Upper lobe of right lung (tissue), 1 donor: ENCODE measurements at regions not wholly inside any gene's neighbourhood (a gene's known extent, or its start where the extent isn't known, plus 50 kb on each side); places are given as distances from the start of the nearest gene placed in this dataset.

Experiments used
- ATAC-seq: fragments of 200-7000 bp; cut with Tn5 transposase; one replicate; pipeline ENCODE4 v1.9.1; 2020; ENCODE audit warnings: mild to moderate bottlenecking, moderate library complexity
- DNase-seq: peaks from one replicate; pipeline ENCODE4 v3.0.0-alpha.2; 2020
- H3K27ac ChIP-seq: fragments of 200-600 bp; one replicate; pipeline ENCODE4 v1.8.0; 2022
- H3K27me3 ChIP-seq: fragments of 200-600 bp; one replicate; pipeline ENCODE4 v1.8.0; 2022; ENCODE audit warnings: mild to moderate bottlenecking
- H3K36me3 ChIP-seq: fragments of 200-600 bp; one replicate; pipeline ENCODE4 v1.8.0; 2022
- H3K4me1 ChIP-seq: fragments of 200-600 bp; one replicate; pipeline ENCODE4 v1.8.0; 2022
- H3K4me3 ChIP-seq: fragments of 200-600 bp; one replicate; pipeline ENCODE4 v1.8.0; 2022; ENCODE audit warnings: mild to moderate bottlenecking
- H3K9me3 ChIP-seq: fragments of 200-600 bp; one replicate; pipeline ENCODE4 v1.8.0; 2022
- intact Hi-C: fragments of 100-400 bp; cut with DNase I; formaldehyde crosslinking; loops from one replicate; pipeline ENCODE4 v1.11.0; 2022
- TF ChIP-seq, protein P1 (sequence below): fragments of 200-600 bp; IDR thresholded peaks from one replicate; pipeline ENCODE4 v1.8.0; 2022; ENCODE audit warnings: antibody characterized with exemption
- donor health status: DM: no; HTN: yes; CAD: no; lungs with severe emphysema.

DNA sequence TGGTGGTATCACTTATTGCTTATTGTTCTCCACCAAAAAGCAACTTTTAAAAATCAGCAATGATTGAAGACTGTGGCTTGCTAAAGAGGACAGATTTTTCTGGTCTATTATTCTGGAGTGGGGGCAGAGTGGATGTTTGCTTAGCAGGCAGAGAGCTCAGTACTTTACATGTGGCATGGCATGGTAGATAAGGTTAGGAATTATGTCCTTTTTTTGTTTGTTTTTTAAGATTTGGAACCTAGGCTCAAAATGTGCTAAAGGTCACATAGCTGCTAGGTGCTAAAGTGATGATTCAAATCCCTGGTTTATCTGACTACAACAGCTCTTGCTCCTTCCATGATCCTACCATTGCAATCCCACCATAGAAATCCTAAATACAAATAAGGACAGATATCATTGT is 331.0 kb upstream of the ADAMTS9 start:
- no peak overlapping the region for H3K27ac ChIP-seq
- no peaks in the 10 kb centered on the region for H3K9me3 ChIP-seq
- DNase-seq, result no peak
- H3K4me1 ChIP-seq, result no peaks in the 10 kb centered on the region
- no peaks in the 10 kb centered on the region for H3K36me3 ChIP-seq
- ATAC-seq, result no peak
- intact Hi-C loops, result no loop called here
- no peaks in the 10 kb centered on the region for H3K27me3 ChIP-seq
- no peak overlapping the region for H3K4me3 ChIP-seq
- TF ChIP-seq, protein P1, sequence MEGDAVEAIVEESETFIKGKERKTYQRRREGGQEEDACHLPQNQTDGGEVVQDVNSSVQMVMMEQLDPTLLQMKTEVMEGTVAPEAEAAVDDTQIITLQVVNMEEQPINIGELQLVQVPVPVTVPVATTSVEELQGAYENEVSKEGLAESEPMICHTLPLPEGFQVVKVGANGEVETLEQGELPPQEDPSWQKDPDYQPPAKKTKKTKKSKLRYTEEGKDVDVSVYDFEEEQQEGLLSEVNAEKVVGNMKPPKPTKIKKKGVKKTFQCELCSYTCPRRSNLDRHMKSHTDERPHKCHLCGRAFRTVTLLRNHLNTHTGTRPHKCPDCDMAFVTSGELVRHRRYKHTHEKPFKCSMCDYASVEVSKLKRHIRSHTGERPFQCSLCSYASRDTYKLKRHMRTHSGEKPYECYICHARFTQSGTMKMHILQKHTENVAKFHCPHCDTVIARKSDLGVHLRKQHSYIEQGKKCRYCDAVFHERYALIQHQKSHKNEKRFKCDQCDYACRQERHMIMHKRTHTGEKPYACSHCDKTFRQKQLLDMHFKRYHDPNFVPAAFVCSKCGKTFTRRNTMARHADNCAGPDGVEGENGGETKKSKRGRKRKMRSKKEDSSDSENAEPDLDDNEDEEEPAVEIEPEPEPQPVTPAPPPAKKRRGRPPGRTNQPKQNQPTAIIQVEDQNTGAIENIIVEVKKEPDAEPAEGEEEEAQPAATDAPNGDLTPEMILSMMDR, result no peak

DNA sequence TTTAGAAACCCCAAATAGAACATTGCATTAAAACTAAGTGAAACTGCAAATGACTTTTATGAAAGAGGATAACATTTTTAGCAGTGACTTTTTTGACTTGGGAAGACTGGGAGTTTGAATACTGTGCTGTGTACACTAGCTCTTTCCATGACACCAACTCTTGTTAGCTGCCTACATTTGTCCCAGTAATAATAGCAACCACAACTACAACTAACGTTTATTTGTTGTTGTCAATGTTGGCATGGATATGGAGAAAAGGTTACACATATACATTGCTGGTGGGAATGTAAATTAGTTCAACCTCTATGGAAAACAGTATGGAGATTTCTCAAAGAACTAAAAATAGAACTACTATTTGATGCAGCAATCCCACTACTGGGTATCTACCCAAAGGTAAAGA is 329.6 kb upstream of the ADAMTS9 start:
- TF ChIP-seq, protein P1, result no peak
- DNase-seq (no peak), ATAC-seq (no peak)
- no peak overlapping the region for H3K4me3 ChIP-seq
- no peaks in the 10 kb centered on the region for H3K27me3 ChIP-seq
- H3K27ac ChIP-seq, result no peak overlapping the region
- no peaks in the 10 kb centered on the region for H3K4me1 ChIP-seq
- intact Hi-C loops, result no loop called here
- no peaks in the 10 kb centered on the region for H3K9me3 ChIP-seq
- no peaks in the 10 kb centered on the region for H3K36me3 ChIP-seq

DNA sequence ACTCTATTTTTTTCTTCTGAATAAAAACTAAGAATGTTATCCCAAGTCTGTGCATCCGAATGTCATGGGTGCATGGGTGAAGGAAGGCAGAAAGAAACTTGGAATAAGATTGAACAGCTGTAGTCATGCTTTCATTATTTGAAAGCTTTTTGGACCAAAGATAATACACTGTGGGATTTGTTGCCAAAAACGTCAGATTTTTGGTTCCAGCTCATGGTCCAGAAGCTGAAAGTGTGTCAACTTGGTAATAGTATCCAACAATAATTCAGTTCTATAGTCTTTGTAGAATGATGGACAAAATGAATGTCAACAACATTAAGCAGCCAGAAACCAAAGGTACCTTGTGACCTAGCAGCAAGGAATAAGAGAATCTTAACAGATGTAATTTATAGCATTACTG is 327.9 kb upstream of the ADAMTS9 start:
- H3K36me3 ChIP-seq, result no peaks in the 10 kb centered on the region
- no peak overlapping the region for H3K27ac ChIP-seq
- no peak overlapping the region for H3K4me3 ChIP-seq
- TF ChIP-seq, protein P1, result no peak
- no peaks in the 10 kb centered on the region for H3K9me3 ChIP-seq
- H3K27me3 ChIP-seq, result no peaks in the 10 kb centered on the region
- intact Hi-C loops, result no loop called here
- ATAC-seq, result no peak
- no peaks in the 10 kb centered on the region for H3K4me1 ChIP-seq
- DNase-seq, result no peak

DNA sequence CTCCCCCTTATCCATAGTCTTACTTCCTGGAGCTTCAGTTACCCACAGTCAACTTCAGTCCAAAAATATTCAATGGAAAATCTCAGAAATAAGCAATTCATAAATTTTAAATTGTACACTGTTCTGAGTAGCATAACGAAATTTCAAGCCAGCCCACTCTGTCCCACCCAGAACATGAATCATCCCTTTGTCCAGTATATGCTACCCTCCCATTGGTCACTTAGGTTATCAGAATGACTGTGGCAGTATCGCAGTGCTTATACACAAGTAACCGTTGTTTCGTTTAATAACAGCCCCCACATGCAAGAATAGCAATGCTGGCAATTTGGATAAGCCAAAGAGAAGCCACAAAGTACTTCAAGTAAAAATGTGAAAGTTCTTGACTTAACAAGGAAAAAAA is 325.3 kb upstream of the ADAMTS9 start:
- Histone ChIP-seq H3K9me3 (no peaks in the 10 kb centered on the region), H3K4me1 (no peaks in the 10 kb centered on the region), H3K27ac (no peak overlapping the region), H3K4me3 (no peak overlapping the region), H3K27me3 (no peaks in the 10 kb centered on the region), H3K36me3 (no peaks in the 10 kb centered on the region)
- intact Hi-C loops, result no loop called here
- TF ChIP-seq, protein P1, result no peak
- no peak for ATAC-seq
- DNase-seq, result no peak

DNA sequence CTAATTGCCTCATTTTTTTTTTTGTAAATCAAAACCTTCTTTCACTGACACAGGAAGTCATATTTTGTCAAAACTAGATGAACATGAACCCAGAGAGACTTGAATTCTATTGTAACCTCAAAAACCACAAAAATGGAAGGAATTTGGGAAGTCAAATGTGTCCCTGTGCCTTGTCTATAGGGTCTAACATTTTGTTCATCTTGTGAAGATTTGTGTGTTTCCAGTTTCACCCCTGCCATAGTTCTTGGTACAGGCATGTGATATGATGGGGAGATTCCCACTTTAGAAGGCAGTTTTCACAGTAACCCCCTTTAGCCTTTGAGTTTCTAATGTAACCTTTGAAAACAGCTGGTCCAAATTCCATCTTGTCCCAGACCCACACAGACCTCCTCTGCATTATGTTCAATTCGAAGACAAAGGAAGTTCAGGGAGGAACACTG is 318.5 kb upstream of the ADAMTS9 start:
- H3K27ac ChIP-seq, result no peak overlapping the region

More for the DNA sequence above, 318.5 kb upstream of the ADAMTS9 start:
- Histone ChIP-seq H3K4me1 (no peaks in the 10 kb centered on the region), H3K4me3 (no peak overlapping the region), H3K36me3 (no peaks in the 10 kb centered on the region), H3K9me3 (no peaks in the 10 kb centered on the region), H3K27me3 (no peaks in the 10 kb centered on the region)
- TF ChIP-seq, protein P1, result no peak
- ATAC-seq (no peak), DNase-seq (no peak)
- intact Hi-C loops, result no loop called here
